ENCODE measurements at regions not wholly inside any gene's neighbourhood (a gene's known extent, or its start where the extent isn't known, plus 50 kb on each side); places are given as distances from the start of the nearest gene placed in this dataset.

DNA sequence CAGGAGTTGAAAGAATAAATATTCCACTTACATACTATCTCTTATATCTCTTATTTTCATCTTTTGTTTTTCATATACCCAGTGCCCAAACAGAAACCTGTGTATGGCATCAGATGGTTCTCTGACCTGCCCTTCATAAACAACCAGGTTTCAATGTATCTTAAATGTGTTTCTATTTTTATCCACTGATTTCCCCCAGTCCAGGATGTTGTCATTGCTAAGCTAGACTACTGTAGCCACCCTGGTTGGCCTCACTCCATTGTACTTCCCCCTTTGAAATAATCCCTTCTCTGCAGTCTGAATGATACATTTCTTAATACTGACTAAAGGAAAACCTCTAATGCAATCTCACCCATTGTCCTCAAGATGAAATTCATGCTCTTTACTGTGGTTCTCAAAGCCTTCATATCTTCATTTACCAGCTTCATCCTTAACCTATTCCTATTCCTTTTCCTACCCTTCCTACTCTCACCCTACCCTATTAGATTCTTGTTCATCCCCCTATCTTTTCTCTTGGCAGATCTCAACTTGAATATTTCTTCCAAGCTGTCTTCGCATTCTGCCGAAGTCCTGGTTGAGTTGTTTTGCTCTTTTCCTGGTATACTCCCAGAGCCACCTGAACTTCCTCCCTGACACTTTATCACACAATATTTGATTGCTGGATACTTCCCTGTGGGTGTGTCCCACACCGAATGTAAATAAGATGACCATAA lies 312.4 kb downstream of the FOXG1 start:
- TF ChIP-seq YY1 (IDR thresholded peaks at IDR 0.05; ENCODE audit: low read depth) (no peak), REST (IDR thresholded peaks at IDR 0.05; ENCODE audit: low read depth) (no peak), EGR1 (IDR thresholded peaks at IDR 0.05) (no peak), CEBPB (IDR thresholded peaks at IDR 0.05) (no peak), TEAD4 (IDR thresholded peaks at IDR 0.05) (no peak), FOXM1 (IDR thresholded peaks at IDR 0.05; ENCODE audit: borderline replicate concordance, low read depth) (no peak), TAF1 (IDR thresholded peaks at IDR 0.05; ENCODE audit: low read depth) (no peak), CREB1 (IDR thresholded peaks at IDR 0.05; ENCODE audit: low read depth) (no peak), MAX (IDR thresholded peaks at IDR 0.05) (no peak), TCF12 (IDR thresholded peaks at IDR 0.05; ENCODE audit: low read depth) (no peak), RAD21 (IDR thresholded peaks at IDR 0.05; ENCODE audit: low read depth) (no peak), NFIC (IDR thresholded peaks at IDR 0.05) (no peak), ZBTB7A (IDR thresholded peaks at IDR 0.05; ENCODE audit: low read depth) (no peak), EP300 (IDR thresholded peaks at IDR 0.05; ENCODE audit: borderline replicate concordance) (no peak)
- TF ChIP-seq, protein P1, sequence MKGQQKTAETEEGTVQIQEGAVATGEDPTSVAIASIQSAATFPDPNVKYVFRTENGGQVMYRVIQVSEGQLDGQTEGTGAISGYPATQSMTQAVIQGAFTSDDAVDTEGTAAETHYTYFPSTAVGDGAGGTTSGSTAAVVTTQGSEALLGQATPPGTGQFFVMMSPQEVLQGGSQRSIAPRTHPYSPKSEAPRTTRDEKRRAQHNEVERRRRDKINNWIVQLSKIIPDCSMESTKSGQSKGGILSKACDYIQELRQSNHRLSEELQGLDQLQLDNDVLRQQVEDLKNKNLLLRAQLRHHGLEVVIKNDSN (IDR thresholded peaks at IDR 0.05), result no peak

GRCh38 chr14:29085546-29085945 lies 319.0 kb downstream of the FOXG1 start:
- no peak for TF ChIP-seq EGR1 (IDR thresholded peaks at IDR 0.05)
- no peak for TF ChIP-seq ZBTB7A (IDR thresholded peaks at IDR 0.05; ENCODE audit: low read depth)

DNA sequence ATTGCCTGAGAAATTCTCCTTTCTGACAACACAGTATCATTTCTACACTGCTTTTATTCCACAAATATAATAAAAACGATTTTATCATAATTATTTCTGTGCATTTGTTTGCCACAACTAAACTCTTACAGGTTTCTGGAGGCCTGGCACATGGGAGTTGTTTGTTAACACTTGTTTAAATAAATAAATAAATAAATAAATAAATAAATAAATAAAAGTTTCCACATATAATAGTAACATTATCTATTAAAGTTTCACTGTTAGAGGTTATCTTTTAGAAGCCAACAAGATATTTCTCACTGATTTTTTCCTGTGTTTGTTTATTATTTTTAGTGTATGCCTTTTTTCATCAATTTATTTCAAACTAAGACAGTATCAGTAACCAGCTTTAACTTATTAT lies 323.3 kb downstream of the FOXG1 start:
- TF ChIP-seq MAX (IDR thresholded peaks at IDR 0.05), result no peak
- TF ChIP-seq CREB1 (IDR thresholded peaks at IDR 0.05; ENCODE audit: low read depth), result no peak
- TF ChIP-seq TCF12 (IDR thresholded peaks at IDR 0.05; ENCODE audit: low read depth), result no peak
- TF ChIP-seq, protein P1 (IDR thresholded peaks at IDR 0.05), result no peak
- TF ChIP-seq TEAD4 (IDR thresholded peaks at IDR 0.05), result no peak
- no peak for TF ChIP-seq RAD21 (IDR thresholded peaks at IDR 0.05; ENCODE audit: low read depth)
- TF ChIP-seq TAF1 (IDR thresholded peaks at IDR 0.05; ENCODE audit: low read depth), result no peak
- TF ChIP-seq NFIC (IDR thresholded peaks at IDR 0.05), result no peak
- no peak for TF ChIP-seq ZBTB7A (IDR thresholded peaks at IDR 0.05; ENCODE audit: low read depth)
- no peak for TF ChIP-seq CEBPB (IDR thresholded peaks at IDR 0.05)
- no peak for TF ChIP-seq FOXM1 (IDR thresholded peaks at IDR 0.05; ENCODE audit: borderline replicate concordance, low read depth)
- TF ChIP-seq EGR1 (IDR thresholded peaks at IDR 0.05), result no peak
- no peak for TF ChIP-seq EP300 (IDR thresholded peaks at IDR 0.05; ENCODE audit: borderline replicate concordance)
- TF ChIP-seq REST (IDR thresholded peaks at IDR 0.05; ENCODE audit: low read depth), result no peak
- TF ChIP-seq YY1 (IDR thresholded peaks at IDR 0.05; ENCODE audit: low read depth), result no peak

- TF ChIP-seq NFIC (IDR thresholded peaks at IDR 0.05), result no peak
Measured at GRCh38 chr14:29092121-29092520, 325.5 kb downstream of the FOXG1 start.

- no peak for TF ChIP-seq TAF1 (IDR thresholded peaks at IDR 0.05; ENCODE audit: low read depth)
- no peak for TF ChIP-seq MAX (IDR thresholded peaks at IDR 0.05)
- no peak for TF ChIP-seq RAD21 (IDR thresholded peaks at IDR 0.05; ENCODE audit: low read depth)
- TF ChIP-seq TCF12 (IDR thresholded peaks at IDR 0.05; ENCODE audit: low read depth), result no peak
- no peak for TF ChIP-seq ZBTB7A (IDR thresholded peaks at IDR 0.05; ENCODE audit: low read depth)
- no peak for TF ChIP-seq CREB1 (IDR thresholded peaks at IDR 0.05; ENCODE audit: low read depth)
- no peak for TF ChIP-seq YY1 (IDR thresholded peaks at IDR 0.05; ENCODE audit: low read depth)
- TF ChIP-seq, protein P1 (IDR thresholded peaks at IDR 0.05), result no peak
- TF ChIP-seq EP300 (IDR thresholded peaks at IDR 0.05; ENCODE audit: borderline replicate concordance), result no peak
- TF ChIP-seq EGR1 (IDR thresholded peaks at IDR 0.05), result no peak
- TF ChIP-seq TEAD4 (IDR thresholded peaks at IDR 0.05), result no peak
- no peak for TF ChIP-seq NFIC (IDR thresholded peaks at IDR 0.05)
- no peak for TF ChIP-seq CEBPB (IDR thresholded peaks at IDR 0.05)
Measured at GRCh38 chr14:29097476-29097875, 330.9 kb downstream of the FOXG1 start.
